Activated T-helper 17 cell treated with anti-CD3 and anti-CD28 coated beads, Interleukin-2, amount 50 U/mL, for 72 hours (primary cell): ENCODE measurements at regions not wholly inside any gene's neighbourhood (a gene's known extent, or its start where the extent isn't known, plus 50 kb on each side); places are given as distances from the start of the nearest gene placed in this dataset.

Experiments
- ATAC-seq: fragments of 150-1000 bp; cut with Tn5 transposase; replicated peaks from 2 replicates; pipeline ENCODE4 v1.10.0; 2021; ENCODE audit warnings: mild to moderate bottlenecking, moderate library complexity
- H3K27ac Mint-ChIP-seq: one replicate; pipeline ENCODE4 v1.8.0; 2022; ENCODE audit warnings: mixed read lengths
- H3K27me3 Mint-ChIP-seq: one replicate; pipeline ENCODE4 v1.8.0; 2022; ENCODE audit warnings: mixed read lengths
- H3K36me3 Mint-ChIP-seq: one replicate; pipeline ENCODE4 v1.8.0; 2022; ENCODE audit warnings: low read depth, mild to moderate bottlenecking, mixed read lengths
- H3K4me1 Mint-ChIP-seq: one replicate; pipeline ENCODE4 v1.8.0; 2022; ENCODE audit warnings: mixed read lengths
- H3K4me3 Mint-ChIP-seq: one replicate; pipeline ENCODE4 v1.8.0; 2022; ENCODE audit warnings: mild to moderate bottlenecking, mixed read lengths
- H3K9me3 Mint-ChIP-seq: one replicate; pipeline ENCODE4 v1.8.0; 2022; ENCODE audit warnings: mixed read lengths

DNA sequence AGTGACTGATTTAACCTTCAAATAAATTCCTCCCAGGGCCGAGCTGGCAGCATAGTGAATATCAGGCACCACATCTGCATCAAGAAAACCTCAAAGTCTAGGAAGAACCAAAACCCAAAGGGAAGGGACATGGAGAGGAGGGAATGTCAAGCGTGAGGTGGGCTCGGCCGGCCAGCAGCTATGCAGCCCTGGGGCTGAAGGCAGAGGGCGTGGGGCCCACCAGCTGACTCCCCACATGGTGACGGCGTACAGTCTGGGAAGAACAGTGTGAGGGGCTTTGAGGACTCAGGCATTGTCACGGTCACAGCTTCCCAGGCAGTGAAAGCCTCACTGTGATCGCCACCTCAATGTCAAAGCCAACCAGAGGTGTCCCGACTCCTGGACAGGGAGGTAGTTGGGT is 412.5 kb downstream of the SHANK2 start:
- Mint-ChIP-seq H3K9me3 (peaks cover 8% of the 10 kb centered on the region), H3K4me1 (no peaks in the 10 kb centered on the region), H3K4me3 (no peak overlapping the region), H3K36me3 (no peaks in the 10 kb centered on the region), H3K27ac (no peak overlapping the region), H3K27me3 (no peaks in the 10 kb centered on the region)
- no peak for ATAC-seq

DNA sequence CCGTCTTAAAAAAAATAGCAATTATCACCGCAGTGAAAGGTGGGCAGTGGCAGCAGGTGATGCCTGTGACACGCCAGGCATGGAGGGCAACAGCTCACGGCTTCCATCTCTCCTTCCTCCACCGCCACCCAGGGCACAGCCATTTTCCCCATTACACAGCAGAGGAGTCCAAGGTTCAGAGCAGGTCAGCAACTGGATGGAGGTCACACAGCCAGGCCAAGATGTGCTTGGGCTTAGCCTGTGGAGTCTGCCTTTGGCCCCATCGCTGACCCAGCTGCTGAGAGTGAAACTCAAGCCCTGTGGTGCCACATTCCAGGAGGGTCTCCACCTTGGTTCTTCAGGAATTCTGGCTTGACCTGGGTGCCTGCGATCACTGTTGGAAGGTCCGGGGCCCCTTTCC is 411.1 kb downstream of the SHANK2 start:
- no peak overlapping the region for H3K4me3 Mint-ChIP-seq
- H3K9me3 Mint-ChIP-seq: peaks cover 8% of the 10 kb centered on the region
- H3K36me3 Mint-ChIP-seq: no peaks in the 10 kb centered on the region
- H3K4me1 Mint-ChIP-seq: no peaks in the 10 kb centered on the region
- ATAC-seq: no peak
- H3K27ac Mint-ChIP-seq: no peak overlapping the region
- no peaks in the 10 kb centered on the region for H3K27me3 Mint-ChIP-seq

DNA sequence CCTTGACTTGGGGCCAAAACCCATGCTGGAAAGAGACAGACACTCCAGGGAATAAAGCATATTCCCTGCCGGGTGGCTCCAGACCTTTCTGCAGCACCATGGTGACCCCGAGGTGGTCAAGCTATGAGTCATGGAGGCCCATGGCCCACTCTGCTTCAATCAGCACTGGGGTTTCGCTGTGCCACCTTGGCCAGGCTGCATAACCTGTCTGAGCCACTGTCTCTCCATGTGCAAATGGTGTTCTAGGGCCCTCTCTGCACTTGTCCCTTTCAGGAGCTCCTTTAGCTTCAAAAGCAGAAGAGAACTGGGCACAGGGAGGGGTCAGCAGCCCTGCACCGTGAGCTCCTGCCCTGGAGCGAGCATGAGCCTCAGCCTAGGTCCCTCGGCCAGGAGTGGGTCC is 410.1 kb downstream of the SHANK2 start:
- H3K27me3 Mint-ChIP-seq: no peaks in the 10 kb centered on the region
- no peak for ATAC-seq
- no peaks in the 10 kb centered on the region for H3K36me3 Mint-ChIP-seq
- no peak overlapping the region for H3K27ac Mint-ChIP-seq
- peaks cover 8% of the 10 kb centered on the region for H3K9me3 Mint-ChIP-seq
- no peaks in the 10 kb centered on the region for H3K4me1 Mint-ChIP-seq
- H3K4me3 Mint-ChIP-seq: no peak overlapping the region

DNA sequence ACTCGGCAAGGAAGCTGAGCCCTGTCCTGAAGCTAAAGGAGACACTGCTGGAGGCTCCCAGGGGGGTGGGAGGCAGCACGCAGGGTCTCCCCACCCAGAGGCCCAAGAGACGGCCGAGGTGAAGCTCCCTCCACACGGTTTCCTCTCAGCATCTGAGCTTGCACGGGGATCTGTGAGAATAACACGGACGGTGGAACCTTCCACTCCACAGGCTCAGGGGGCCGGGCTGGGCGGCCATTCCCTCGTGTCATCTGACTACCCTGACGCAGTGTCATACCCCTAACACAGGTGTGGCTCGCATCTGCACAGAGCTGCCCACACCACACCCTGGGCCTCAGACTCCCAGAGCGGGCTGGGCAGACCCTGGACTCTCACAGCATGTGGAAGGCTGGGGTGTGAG is 409.7 kb downstream of the SHANK2 start:
- ATAC-seq: no peak
- H3K27me3 Mint-ChIP-seq: no peaks in the 10 kb centered on the region
- no peak overlapping the region for H3K4me3 Mint-ChIP-seq
- H3K27ac Mint-ChIP-seq: no peak overlapping the region
- H3K4me1 Mint-ChIP-seq: no peaks in the 10 kb centered on the region
- H3K9me3 Mint-ChIP-seq: peaks cover 8% of the 10 kb centered on the region
- no peaks in the 10 kb centered on the region for H3K36me3 Mint-ChIP-seq

DNA sequence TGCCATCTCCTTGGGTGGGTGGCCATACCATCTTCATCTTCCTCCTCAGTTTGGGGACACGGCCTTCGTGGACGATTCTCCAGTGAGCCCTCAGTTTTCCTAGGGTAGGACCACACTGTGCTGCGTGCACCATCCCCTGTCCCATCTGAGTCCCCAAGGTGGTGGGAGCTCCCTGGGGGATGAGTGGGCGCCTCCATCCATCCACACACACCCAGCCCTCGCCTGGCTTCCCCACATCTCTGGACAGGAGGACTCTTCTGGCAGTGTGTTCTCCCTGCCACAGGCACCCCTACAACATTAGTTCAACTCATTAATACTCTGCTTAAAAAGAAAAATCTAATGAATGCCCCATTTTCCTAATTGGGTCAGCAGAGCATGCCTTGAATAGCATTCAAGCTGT is 408.5 kb downstream of the SHANK2 start:
- H3K36me3 Mint-ChIP-seq: no peaks in the 10 kb centered on the region
- H3K9me3 Mint-ChIP-seq: no peaks in the 10 kb centered on the region
- no peaks in the 10 kb centered on the region for H3K27me3 Mint-ChIP-seq
- H3K4me3 Mint-ChIP-seq: no peak overlapping the region
- H3K4me1 Mint-ChIP-seq: no peaks in the 10 kb centered on the region
- ATAC-seq: no peak
- H3K27ac Mint-ChIP-seq: no peak overlapping the region

DNA sequence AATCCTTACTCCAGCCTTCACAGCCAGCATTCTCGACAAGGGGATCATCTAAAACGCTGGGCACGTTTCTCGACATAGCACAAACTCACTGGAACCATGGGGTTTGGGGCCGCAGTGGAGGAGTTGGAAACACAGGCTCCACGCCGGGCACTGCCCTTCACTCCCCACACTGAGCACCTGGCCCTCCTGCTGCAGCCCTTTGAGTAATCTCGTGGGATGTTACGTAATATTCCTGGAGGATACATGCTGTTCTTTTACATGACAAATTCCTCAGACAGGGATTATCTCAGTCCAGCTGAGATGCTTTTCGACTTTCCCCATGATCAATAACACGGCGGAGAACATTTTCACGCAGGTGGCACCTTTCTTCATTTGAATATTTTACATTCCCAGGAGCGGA is 408.0 kb downstream of the SHANK2 start:
- H3K36me3 Mint-ChIP-seq: no peaks in the 10 kb centered on the region
- no peaks in the 10 kb centered on the region for H3K27me3 Mint-ChIP-seq
- no peak overlapping the region for H3K27ac Mint-ChIP-seq
- no peak overlapping the region for H3K4me3 Mint-ChIP-seq
- no peak for ATAC-seq
- H3K4me1 Mint-ChIP-seq: no peaks in the 10 kb centered on the region
- H3K9me3 Mint-ChIP-seq: no peaks in the 10 kb centered on the region

DNA sequence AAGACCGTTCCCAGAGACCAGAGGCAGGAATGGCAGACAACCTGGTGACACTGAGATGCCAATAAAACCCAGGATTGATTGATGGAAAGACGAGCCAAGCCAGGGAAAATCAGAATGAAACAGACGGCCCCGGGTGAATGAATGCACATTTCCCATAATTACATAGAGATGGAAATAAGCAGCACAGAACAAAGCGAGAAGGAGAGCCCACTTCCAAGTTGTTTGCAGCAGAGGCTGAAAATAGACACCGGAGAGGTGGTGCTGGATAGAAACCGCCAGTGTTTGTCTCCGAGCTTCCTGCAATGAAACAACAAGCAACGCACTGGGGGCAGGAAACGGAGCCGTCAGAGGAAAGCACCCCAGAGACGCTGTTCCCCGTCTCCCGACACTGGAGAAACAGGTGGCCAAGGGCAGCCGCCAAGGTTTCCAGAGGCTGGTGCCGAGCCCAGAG is 406.8 kb downstream of the SHANK2 start:
- H3K27me3 Mint-ChIP-seq: peaks cover 5% of the 10 kb centered on the region
- no peaks in the 10 kb centered on the region for H3K4me1 Mint-ChIP-seq
- no peak overlapping the region for H3K27ac Mint-ChIP-seq
- no peaks in the 10 kb centered on the region for H3K36me3 Mint-ChIP-seq
- peaks cover 4% of the 10 kb centered on the region for H3K9me3 Mint-ChIP-seq
- no peak for ATAC-seq
- H3K4me3 Mint-ChIP-seq: no peak overlapping the region

DNA sequence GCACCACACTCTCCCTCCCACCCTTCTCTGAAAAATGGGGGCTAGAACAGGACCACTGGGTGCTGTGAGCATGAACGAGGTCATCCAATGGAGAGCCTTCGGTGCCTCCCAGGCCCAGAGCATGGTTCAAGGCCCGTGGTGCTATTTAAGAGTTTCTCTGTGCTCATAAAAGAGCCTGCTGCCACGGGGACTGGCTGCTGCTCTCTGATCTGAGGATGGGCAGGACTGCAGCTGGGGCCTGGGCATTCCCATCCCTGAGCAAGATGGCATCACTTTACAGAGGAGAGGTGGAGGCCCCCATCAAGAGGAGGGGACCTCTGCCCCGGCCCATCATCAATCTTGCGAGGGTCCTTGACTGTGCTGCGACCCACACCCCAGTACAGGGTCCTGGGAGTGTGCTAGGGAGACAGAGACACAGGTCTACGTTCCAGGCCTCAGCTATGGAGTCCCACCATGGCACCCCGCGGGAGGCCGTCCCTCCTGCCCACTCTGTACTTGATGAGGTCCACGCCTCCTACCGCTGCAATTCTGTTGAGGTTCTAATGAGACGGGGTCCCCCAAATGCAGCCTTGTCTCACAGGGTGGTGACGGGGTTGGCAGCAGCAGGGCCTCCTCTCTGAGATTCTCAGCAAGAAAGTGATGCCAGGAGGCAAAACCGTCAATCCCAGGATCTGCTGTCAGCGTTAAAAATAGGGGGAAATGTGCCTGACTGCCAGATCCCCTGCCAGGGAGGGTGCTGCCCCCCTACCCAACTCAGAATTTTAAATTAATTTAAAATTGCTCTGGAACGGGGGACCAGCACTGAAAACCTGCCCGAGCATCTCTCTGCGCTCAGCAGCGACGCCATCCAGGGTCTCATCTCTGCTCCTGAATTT is 405.4 kb downstream of the SHANK2 start:
- no peaks in the 10 kb centered on the region for H3K36me3 Mint-ChIP-seq
- no peaks in the 10 kb centered on the region for H3K4me1 Mint-ChIP-seq
- no peak overlapping the region for H3K27ac Mint-ChIP-seq
- ATAC-seq: no peak
- no peak overlapping the region for H3K4me3 Mint-ChIP-seq
- peaks cover 8% of the 10 kb centered on the region for H3K27me3 Mint-ChIP-seq
- H3K9me3 Mint-ChIP-seq: peaks cover 4% of the 10 kb centered on the region

DNA sequence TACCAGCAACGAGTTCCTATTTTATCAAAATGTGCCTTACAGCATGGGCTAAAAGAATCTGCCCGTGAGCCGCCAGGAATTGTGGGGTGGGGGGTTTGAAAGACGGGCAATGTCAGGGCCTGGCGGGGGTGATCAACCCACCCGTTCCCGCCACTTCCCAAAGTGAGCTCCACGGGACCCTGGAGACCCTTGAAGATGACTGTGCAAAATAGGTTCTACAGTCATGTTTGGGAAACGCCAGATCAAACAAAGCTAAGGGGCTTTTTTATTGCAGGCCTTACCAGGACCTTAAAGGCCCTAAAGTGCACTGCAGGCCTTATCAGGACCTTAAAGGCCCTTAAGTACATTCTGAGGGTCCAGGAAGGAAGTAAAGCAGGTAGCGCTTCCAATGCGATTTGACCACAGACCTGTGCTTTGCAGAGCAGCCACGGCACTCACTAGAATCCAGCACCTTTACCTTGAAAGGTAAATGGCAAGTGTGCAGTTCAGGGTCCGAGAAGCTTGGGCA is 404.1 kb downstream of the SHANK2 start:
- no peak overlapping the region for H3K27ac Mint-ChIP-seq
- H3K4me1 Mint-ChIP-seq: no peaks in the 10 kb centered on the region
- ATAC-seq: no peak
- no peak overlapping the region for H3K4me3 Mint-ChIP-seq
- peaks cover 4% of the 10 kb centered on the region for H3K9me3 Mint-ChIP-seq
- peaks cover 8% of the 10 kb centered on the region for H3K27me3 Mint-ChIP-seq
- H3K36me3 Mint-ChIP-seq: no peaks in the 10 kb centered on the region

DNA sequence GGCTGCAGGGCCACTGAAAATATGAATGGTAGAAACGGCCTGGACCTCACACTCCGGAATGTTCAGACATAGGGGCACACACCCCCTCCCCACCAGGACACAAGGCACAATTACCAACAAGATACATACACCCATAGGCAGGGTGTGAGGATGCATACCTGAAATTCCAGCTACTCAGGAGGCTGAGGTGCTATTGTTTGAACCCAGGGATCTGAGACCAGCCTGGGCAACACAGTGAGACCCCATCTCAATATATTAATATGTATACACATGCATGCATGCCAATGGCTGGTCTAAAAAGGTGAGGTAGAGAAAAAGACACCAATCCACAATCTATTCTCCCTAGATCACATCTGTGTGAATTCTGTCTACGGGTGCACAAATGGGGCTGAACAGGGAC is 403.3 kb downstream of the SHANK2 start:
- no peak for ATAC-seq
- no peak overlapping the region for H3K4me3 Mint-ChIP-seq
- no peaks in the 10 kb centered on the region for H3K4me1 Mint-ChIP-seq
- H3K27ac Mint-ChIP-seq: no peak overlapping the region
- no peaks in the 10 kb centered on the region for H3K36me3 Mint-ChIP-seq
- peaks cover 4% of the 10 kb centered on the region for H3K9me3 Mint-ChIP-seq
- H3K27me3 Mint-ChIP-seq: peaks cover 8% of the 10 kb centered on the region

DNA sequence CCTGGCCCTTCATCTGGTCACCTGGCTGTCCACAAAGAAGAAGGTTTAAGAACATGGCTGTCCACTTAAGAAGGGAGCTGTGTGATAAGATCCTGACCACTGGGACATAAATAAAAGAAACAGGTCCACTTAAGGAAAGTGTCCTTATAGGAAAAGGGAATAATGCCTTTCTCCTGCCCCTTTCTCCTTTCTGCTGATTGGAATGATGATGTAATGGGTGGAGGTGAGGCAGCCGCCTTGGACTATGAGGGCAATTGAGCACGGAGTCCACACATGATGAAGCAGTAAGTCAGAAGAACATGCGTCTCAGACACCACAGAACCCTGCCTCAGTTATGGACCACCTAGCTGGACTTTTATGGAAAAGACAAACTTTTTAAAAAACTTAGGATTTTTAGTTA is 401.1 kb downstream of the SHANK2 start:
- ATAC-seq: no peak
- no peaks in the 10 kb centered on the region for H3K36me3 Mint-ChIP-seq
- H3K9me3 Mint-ChIP-seq: peaks cover 4% of the 10 kb centered on the region
- no peak overlapping the region for H3K4me3 Mint-ChIP-seq
- no peak overlapping the region for H3K27ac Mint-ChIP-seq
- H3K4me1 Mint-ChIP-seq: no peaks in the 10 kb centered on the region
- H3K27me3 Mint-ChIP-seq: peaks cover 15% of the 10 kb centered on the region

DNA sequence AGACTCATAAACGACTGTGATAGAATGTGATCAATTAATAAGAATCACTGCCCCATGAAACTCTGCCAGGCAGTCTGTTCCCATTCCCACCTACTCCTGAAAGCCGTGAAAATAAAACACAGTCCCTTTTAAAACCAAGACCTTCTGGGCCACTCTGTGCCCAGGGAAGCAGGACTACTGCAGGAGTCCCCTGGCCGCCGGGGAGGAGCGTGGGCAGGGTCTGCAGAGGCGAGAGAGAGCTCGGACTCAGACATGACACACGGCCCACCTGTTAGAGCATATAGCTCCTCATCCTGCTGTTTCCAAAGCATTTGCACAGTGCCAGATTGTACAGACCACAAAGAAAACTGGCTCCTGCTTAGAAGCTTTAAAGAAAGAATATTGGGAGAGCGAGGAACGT is 400.5 kb downstream of the SHANK2 start:
- peaks cover 4% of the 10 kb centered on the region for H3K9me3 Mint-ChIP-seq
- H3K4me3 Mint-ChIP-seq: no peak overlapping the region
- H3K27ac Mint-ChIP-seq: no peak overlapping the region
- H3K4me1 Mint-ChIP-seq: no peaks in the 10 kb centered on the region
- no peak for ATAC-seq
- no peaks in the 10 kb centered on the region for H3K36me3 Mint-ChIP-seq
- H3K27me3 Mint-ChIP-seq: peaks cover 16% of the 10 kb centered on the region

DNA sequence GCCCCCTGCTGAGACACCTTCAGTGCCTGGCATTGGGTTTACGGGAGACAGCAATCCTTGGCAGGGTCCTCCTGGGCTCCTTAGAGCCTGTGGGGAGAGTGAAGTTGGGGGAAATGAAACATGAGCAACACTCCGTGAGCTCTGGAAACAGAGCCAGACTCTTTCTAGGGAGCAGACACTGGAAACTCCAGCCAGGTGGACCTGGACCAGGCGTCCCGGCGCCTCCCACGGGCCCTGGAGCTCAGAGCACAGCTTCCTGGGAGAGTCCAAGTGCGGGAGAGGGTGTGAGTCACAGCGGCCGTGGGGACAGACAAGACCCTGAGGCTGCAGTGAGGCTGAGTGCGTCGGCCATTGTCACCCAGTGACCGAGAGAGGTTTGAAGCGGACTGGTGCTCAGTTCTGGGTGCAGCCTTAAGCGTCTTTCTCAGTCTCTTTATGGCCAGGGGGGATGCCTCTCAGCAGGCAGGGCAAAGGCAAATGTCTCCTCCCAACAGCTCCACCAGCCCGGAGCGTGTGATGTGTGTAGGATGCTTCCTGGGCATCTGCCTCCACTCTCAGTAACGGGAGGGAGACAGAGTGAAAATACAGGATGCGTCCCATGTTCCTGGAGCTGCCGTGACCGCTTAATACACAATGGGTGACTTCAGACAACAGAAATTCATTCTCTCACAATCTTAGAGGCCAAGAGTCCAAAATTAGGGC is 399.2 kb downstream of the SHANK2 start:
- no peak for ATAC-seq
- H3K4me1 Mint-ChIP-seq: no peaks in the 10 kb centered on the region
- H3K27me3 Mint-ChIP-seq: peaks cover 16% of the 10 kb centered on the region
- H3K4me3 Mint-ChIP-seq: no peak overlapping the region
- H3K9me3 Mint-ChIP-seq: peaks cover 4% of the 10 kb centered on the region
- no peaks in the 10 kb centered on the region for H3K36me3 Mint-ChIP-seq
- no peak overlapping the region for H3K27ac Mint-ChIP-seq

DNA sequence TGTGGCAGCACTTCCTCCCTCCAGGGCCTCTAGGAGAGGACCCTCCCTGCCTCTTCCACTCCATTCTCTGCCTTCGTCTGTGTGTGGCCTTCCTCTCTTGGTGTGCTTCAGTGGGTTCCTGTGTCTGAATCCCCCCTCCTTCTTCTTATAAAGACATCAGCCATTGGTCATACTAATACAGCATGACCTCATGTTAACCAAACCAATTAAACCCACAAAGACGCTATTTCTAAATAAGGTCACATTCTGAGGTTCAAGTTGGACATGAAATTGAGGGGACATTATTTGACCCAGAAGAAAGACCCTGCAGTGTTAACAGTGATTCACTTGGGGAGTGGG is 398.6 kb downstream of the SHANK2 start:
- peaks cover 6% of the 10 kb centered on the region for H3K9me3 Mint-ChIP-seq
- no peak overlapping the region for H3K4me3 Mint-ChIP-seq
- ATAC-seq: no peak
- peaks cover 19% of the 10 kb centered on the region for H3K27me3 Mint-ChIP-seq
- H3K36me3 Mint-ChIP-seq: no peaks in the 10 kb centered on the region
- H3K4me1 Mint-ChIP-seq: no peaks in the 10 kb centered on the region
- no peak overlapping the region for H3K27ac Mint-ChIP-seq

DNA sequence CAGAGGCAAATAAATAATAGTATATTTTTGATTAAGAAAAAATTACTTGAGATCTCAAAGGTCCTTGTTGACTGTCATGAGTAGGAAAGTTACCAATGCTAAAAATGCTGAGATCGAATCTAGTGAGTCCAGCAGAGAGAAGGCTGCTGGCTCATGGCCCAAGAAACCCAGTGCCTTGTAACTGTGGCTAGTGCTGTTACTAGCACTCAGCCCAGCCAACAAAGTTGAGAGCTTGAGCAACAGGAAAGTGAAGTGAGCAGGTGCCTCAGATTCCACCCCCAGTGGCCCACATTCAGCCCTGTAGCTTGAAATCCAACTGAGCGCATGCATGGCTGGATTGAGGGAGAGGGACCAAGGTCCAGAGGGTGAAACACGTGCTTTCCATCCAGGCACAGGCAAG is 398.2 kb downstream of the SHANK2 start:
- no peak overlapping the region for H3K4me3 Mint-ChIP-seq
- H3K27ac Mint-ChIP-seq: no peak overlapping the region
- peaks cover 23% of the 10 kb centered on the region for H3K27me3 Mint-ChIP-seq
- ATAC-seq: no peak
- H3K36me3 Mint-ChIP-seq: no peaks in the 10 kb centered on the region
- H3K9me3 Mint-ChIP-seq: peaks cover 10% of the 10 kb centered on the region
- H3K4me1 Mint-ChIP-seq: no peaks in the 10 kb centered on the region
